ENCODE measurements at regions not wholly inside any gene's neighbourhood (a gene's known extent, or its start where the extent isn't known, plus 50 kb on each side); places are given as distances from the start of the nearest gene placed in this dataset.

- TF ChIP-seq CTCF (IDR thresholded peaks at IDR 0.05) (no peak), POLR2AphosphoS5 (IDR thresholded peaks at IDR 0.05) (no peak)
Observed at GRCh38 chr2:226578373-226578772, 221.2 kb downstream of the IRS1 start.
